A673 (cell line): ENCODE measurements at regions not wholly inside any gene's neighbourhood (a gene's known extent, or its start where the extent isn't known, plus 50 kb on each side); places are given as distances from the start of the nearest gene placed in this dataset.

Experiments
- CTCF ChIP-seq: fragments of 300-800, 200-600 bp; sonication (generic); conservative IDR thresholded peaks from 2 replicates; pipeline ENCODE4 v1.5.1; 2017; ENCODE audit warnings: low read depth, mild to moderate bottlenecking, antibody characterized with exemption, low read length, moderate library complexity, mixed read lengths
- EZH2 ChIP-seq: fragments of 200-600 bp; sonication (generic); IDR thresholded peaks from 2 replicates; pipeline ENCODE4 v1.6.1; 2017; ENCODE audit warnings: borderline replicate concordance, low read depth, mild to moderate bottlenecking, mixed read lengths, antibody characterized with exemption, low read length; ENCODE audit not compliant: poor library complexity, severe bottlenecking

GRCh38 chr4:75385106-75385505, 129.1 kb downstream of the RCHY1 start:
- TF ChIP-seq CTCF: no peak
- TF ChIP-seq EZH2: no peak
